ENCODE measurements at regions not wholly inside any gene's neighbourhood (a gene's known extent, or its start where the extent isn't known, plus 50 kb on each side); places are given as distances from the start of the nearest gene placed in this dataset.

DNA sequence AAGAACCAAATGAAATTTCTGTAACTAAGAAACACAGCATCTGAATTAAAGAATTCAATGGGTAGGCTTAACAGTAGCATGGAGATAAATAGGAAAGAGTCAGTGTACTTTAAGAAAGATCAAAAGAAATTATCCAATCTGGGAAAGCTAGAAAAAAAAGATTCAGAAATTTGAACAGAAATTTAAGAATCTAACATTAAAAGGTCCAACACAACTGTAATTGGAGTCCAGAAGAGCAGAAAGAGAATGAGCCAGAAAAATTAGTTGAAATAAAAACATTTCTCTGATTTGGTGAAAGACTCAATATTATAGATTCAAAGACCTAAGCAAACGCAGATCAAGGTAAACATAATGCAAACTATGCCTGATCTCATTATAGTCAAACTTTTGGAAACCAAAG, 187.1 kb downstream of the C3orf38 start:
- no TSS peak for BruUV-seq (replicated peaks)
- Histone ChIP-seq H4K5ac (ENCODE audit: low read depth, low read length) (no peak overlapping the region), H3K79me1 (ENCODE audit: low read depth in 1 of 2, low read length in 2 of 2) (no peaks in the 10 kb centered on the region), H3K36me3 (ENCODE audit: control insufficient read depth, insufficient read depth, low read length) (no peaks in the 10 kb centered on the region), H2AK9ac (replicated peaks; ENCODE audit: low read depth, low read length, poor library complexity) (no peak overlapping the region), H4K20me1 (ENCODE audit: insufficient read depth, low read length) (no peaks in the 10 kb centered on the region), H2AFZ (replicated peaks; ENCODE audit: low read length, poor library complexity) (no peak overlapping the region), H3K4me3 (ENCODE audit: insufficient read depth, low read depth, low read length) (no peak overlapping the region), H3K9ac (ENCODE audit: low read depth, low read length) (no peak overlapping the region), H3K9me3 (ENCODE audit: control insufficient read depth, insufficient read depth, low read length) (peaks cover 3% of the 10 kb centered on the region; the same call in 1 of the 2 replicates), H3K9me1 (ENCODE audit: insufficient read depth, low read length) (no peaks in the 10 kb centered on the region), H3K18ac (ENCODE audit: low read depth, low read length) (no peak overlapping the region), H4K8ac (ENCODE audit: low read depth in 2 of 2, low read length in 2 of 2) (no peak overlapping the region), H4K91ac (ENCODE audit: insufficient read depth, low read depth, low read length) (no peak overlapping the region), H3K27me3 (ENCODE audit: control insufficient read depth, insufficient read depth, low read length) (no peaks in the 10 kb centered on the region), H3K4me2 (ENCODE audit: low read depth, low read length) (no peak overlapping the region), H2BK120ac (ENCODE audit: low read depth, low read length) (no peak overlapping the region), H2BK20ac (ENCODE audit: low read depth, low read length) (no peak overlapping the region), H3K56ac (ENCODE audit: extremely low read depth, insufficient read depth, low read length) (no peak overlapping the region), H2AK5ac (ENCODE audit: low read depth, low read length) (no peak overlapping the region), H3K23ac (ENCODE audit: low read depth, low read length) (no peak overlapping the region), H3K4ac (ENCODE audit: low read depth, low read length) (no peak overlapping the region), H3K14ac (replicated peaks; ENCODE audit: low read depth, low read length) (no peak overlapping the region), H3K27ac (ENCODE audit: insufficient read depth, low read length) (no peak overlapping the region), H2BK15ac (ENCODE audit: low read depth, low read length) (no peak overlapping the region), H2BK5ac (ENCODE audit: low read depth, low read length, poor library complexity, severe bottlenecking) (no peak overlapping the region), H3K4me1 (ENCODE audit: control insufficient read depth, insufficient read depth, low read length) (no peaks in the 10 kb centered on the region)
- dilution Hi-C loops (cut with HindIII; ENCODE audit: low sequenced_read_pairs, unreplicated experiment) (no loop called here), intact Hi-C loops (cut with micrococcal nuclease) (no loop called here), in situ Hi-C loops (cut with MboI; ENCODE audit: low sequenced_read_pairs) (no loop called here)
- TF ChIP-seq RCOR1 (IDR thresholded peaks at IDR 0.05; ENCODE audit: insufficient replicate concordance, low read length) (no peak), FOS (IDR thresholded peaks at IDR 0.05; ENCODE audit: low read depth, low read length) (no peak), MXI1 (IDR thresholded peaks at IDR 0.05; ENCODE audit: borderline replicate concordance, low read depth, low read length) (no peak), SMC3 (IDR thresholded peaks at IDR 0.05; ENCODE audit: low read depth, low read length) (no peak), MAZ (IDR thresholded peaks at IDR 0.05; ENCODE audit: borderline replicate concordance, low read depth, low read length) (no peak), RFX5 (IDR thresholded peaks at IDR 0.05; ENCODE audit: low read depth, low read length) (no peak), CHD1 (IDR thresholded peaks at IDR 0.05; ENCODE audit: low read depth, low read length) (no peak), CTCF (conservative IDR thresholded peaks at IDR 0.05; ENCODE audit: low read depth, low read length) (no peak), RAD21 (IDR thresholded peaks at IDR 0.05; ENCODE audit: low read length) (no peak), NFE2L2 (IDR thresholded peaks at IDR 0.05; ENCODE audit: low read depth, low read length) (no peak), MAFK (IDR thresholded peaks at IDR 0.05; ENCODE audit: low read depth, low read length) (no peak)
- TF ChIP-seq, protein P1, sequence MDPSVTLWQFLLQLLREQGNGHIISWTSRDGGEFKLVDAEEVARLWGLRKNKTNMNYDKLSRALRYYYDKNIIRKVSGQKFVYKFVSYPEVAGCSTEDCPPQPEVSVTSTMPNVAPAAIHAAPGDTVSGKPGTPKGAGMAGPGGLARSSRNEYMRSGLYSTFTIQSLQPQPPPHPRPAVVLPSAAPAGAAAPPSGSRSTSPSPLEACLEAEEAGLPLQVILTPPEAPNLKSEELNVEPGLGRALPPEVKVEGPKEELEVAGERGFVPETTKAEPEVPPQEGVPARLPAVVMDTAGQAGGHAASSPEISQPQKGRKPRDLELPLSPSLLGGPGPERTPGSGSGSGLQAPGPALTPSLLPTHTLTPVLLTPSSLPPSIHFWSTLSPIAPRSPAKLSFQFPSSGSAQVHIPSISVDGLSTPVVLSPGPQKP (IDR thresholded peaks at IDR 0.05; ENCODE audit: borderline replicate concordance, low read depth, low read length), result no peak
- TF ChIP-seq, protein P2, sequence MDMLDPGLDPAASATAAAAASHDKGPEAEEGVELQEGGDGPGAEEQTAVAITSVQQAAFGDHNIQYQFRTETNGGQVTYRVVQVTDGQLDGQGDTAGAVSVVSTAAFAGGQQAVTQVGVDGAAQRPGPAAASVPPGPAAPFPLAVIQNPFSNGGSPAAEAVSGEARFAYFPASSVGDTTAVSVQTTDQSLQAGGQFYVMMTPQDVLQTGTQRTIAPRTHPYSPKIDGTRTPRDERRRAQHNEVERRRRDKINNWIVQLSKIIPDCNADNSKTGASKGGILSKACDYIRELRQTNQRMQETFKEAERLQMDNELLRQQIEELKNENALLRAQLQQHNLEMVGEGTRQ (IDR thresholded peaks at IDR 0.05; ENCODE audit: low read depth, low read length), result no peak
- POLR2A ChIA-PET (ENCODE audit: unreplicated experiment), result no interaction called here
- no peak for ATAC-seq (ENCODE audit: low read depth)
- CTCF ChIA-PET, result no interaction called here
- WGBS, 2 experiments (ENCODE audit: extremely low coverage in 2 of 2, insufficient read length in 1 of 2), result no CpG with 5 or more reads among the region's 1 CpG
- no peak for DNase-seq

Measured in IMR-90 (cell line).